AG04449 (cell line): ENCODE measurements at regions not wholly inside any gene's neighbourhood (a gene's known extent, or its start where the extent isn't known, plus 50 kb on each side); places are given as distances from the start of the nearest gene placed in this dataset.

Source experiments
- CTCF ChIA-PET: fragments of 350-600 bp; formaldehyde crosslinking; extraction: SDS; loops from one replicate; lab custom pipeline; 2021; ENCODE audit warnings: antibody characterized with exemption; lab: Yijun Ruan, JAX
- POLR2A ChIA-PET: fragments of 400-600, 350-600 bp; formaldehyde crosslinking; extraction: SDS; loops from one replicate; lab custom pipeline; 2020; ENCODE audit warnings: antibody characterized with exemption, inconsistent platforms; lab: Yijun Ruan, JAX
- DNase-seq: peaks from one replicate; pipeline ENCODE4 v3.0.0-alpha.2; 2010; ENCODE audit warnings: low read depth, low spot score
- H3K4me3 ChIP-seq: 2 replicates; pipeline ENCODE4 v1.5.1; 2011; ENCODE audit warnings: low read depth, mild to moderate bottlenecking, control low read depth, low read length
- CTCF ChIP-seq: IDR thresholded peaks from one replicate; pipeline ENCODE4 v1.5.1; 2011; ENCODE audit warnings: mild to moderate bottlenecking, moderate library complexity, low read length, control low read depth, inconsistent platforms; ENCODE audit not compliant: insufficient read depth; ENCODE audit errors: missing control alignments

DNA sequence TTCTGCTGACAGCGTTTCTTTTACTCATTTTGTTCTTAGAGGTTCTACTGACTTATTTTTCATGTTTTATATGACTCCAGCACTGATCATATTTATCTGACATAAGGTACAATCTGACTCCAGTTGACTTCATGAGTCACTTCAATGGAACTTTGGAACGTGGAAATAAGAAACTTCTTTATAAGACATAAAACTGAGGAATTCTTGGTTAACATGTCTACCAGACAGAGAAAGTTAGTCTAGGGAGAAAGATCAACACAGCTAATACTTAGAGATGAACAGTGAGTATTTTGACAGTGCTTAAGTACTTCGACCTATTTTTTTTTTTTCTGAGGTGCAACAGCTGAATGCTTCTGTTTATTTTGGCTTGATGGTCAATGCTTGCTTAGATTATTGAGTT lies 679.5 kb downstream of the KCNJ2 start:
- TF ChIP-seq CTCF = no peak
- CTCF ChIA-PET = no interaction called here
- POLR2A ChIA-PET = no interaction called here
- no peak overlapping the region for H3K4me3 ChIP-seq
- no peak for DNase-seq

GRCh38 chr17:70855401-70856054 lies 686.2 kb downstream of the KCNJ2 start:
- POLR2A ChIA-PET = no interaction called here
- no peak overlapping the region for H3K4me3 ChIP-seq
- CTCF ChIA-PET = no interaction called here
- no peak for DNase-seq
- no peak for TF ChIP-seq CTCF

DNA sequence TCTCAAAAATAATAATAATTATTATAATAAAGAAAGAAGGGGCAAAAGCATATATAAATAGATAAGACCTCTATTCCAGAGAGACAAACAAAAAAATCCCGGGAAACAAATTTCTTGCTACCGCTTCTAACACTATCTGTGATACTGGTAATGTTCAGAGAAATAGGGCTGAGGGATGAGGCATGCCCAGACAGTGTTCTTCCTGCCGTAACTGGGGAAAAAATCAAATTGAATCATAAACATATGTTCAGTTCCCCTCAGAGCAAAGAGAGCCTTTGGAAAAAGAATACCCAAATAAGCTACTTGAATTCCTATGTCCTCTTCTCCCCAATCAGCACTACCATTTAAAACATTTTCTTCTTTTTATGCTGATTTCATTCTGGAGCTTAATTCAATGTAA lies 688.0 kb downstream of the KCNJ2 start:
- DNase-seq = no peak
- H3K4me3 ChIP-seq = no peak overlapping the region
- no peak for TF ChIP-seq CTCF
- CTCF ChIA-PET = no interaction called here
- POLR2A ChIA-PET = no interaction called here

DNA sequence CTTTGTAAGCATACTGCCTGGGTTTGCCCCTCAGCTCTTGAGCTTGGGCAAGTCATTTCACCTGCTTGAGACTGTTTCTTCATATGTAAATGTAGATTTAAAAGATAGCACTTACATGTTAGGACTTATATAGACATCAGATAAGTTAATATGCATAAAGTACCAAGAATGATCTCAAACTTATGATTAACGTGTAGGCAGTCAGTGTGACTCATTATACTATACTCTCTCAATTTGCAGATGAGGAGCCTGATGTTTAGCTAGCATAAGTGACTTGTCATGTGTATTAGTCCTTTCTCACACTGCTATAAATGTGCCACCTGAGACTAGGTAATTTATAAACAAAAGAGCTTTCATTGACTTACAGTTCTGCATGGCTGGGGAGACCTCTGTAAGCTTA lies 690.5 kb downstream of the KCNJ2 start:
- no peak for TF ChIP-seq CTCF
- POLR2A ChIA-PET = no interaction called here
- no peak for DNase-seq
- H3K4me3 ChIP-seq = no peak overlapping the region
- CTCF ChIA-PET = no interaction called here

DNA sequence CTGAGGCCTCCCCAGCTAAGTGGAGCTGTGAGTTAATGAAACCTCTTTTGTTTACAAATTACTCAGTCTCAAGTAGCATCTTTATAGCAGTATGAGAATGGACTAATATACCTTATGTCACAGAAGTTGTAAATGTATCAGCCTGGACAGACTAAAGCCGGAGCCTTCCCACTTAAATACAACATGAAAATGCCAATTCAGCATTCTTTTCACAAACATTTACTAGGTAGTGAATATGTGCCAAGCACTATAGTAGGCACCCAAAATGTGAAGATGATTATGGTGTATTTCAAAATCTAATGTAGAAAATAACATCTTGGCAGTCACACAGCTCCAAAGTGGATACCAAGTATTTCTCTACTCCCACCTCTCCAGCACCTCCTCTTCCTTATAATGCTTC lies 693.0 kb downstream of the KCNJ2 start:
- H3K4me3 ChIP-seq = no peak overlapping the region
- no peak for TF ChIP-seq CTCF
- no peak for DNase-seq
- POLR2A ChIA-PET = no interaction called here
- CTCF ChIA-PET = no interaction called here

GRCh38 chr17:70863436-70864248 lies 694.3 kb downstream of the KCNJ2 start:
- CTCF ChIA-PET = no interaction called here
- POLR2A ChIA-PET = no interaction called here
- H3K4me3 ChIP-seq = no peak overlapping the region
- no peak for DNase-seq
- no peak for TF ChIP-seq CTCF
